MM.1S (cell line): ENCODE measurements at regions not wholly inside any gene's neighbourhood (a gene's known extent, or its start where the extent isn't known, plus 50 kb on each side); places are given as distances from the start of the nearest gene placed in this dataset.

ENCODE experiments used
- CTCF ChIP-seq: fragments of 300-600 bp; sonication (generic); IDR thresholded peaks from 2 replicates; pipeline ENCODE4 v1.5.1; 2016; ENCODE audit warnings: antibody characterized with exemption, low read length, mixed read lengths
- EZH2phosphoT487 ChIP-seq: fragments of 300-600 bp; sonication (generic); IDR thresholded peaks from 2 replicates; pipeline ENCODE4 v1.6.1; 2018; ENCODE audit warnings: antibody characterized with exemption, low read length

GRCh38 chr3:162367429-162368260 is 871.0 kb downstream of the OTOL1 start:
- TF ChIP-seq CTCF = no peak
- no peak for TF ChIP-seq EZH2phosphoT487
